GM04503 (cell line): ENCODE measurements at regions not wholly inside any gene's neighbourhood (a gene's known extent, or its start where the extent isn't known, plus 50 kb on each side); places are given as distances from the start of the nearest gene placed in this dataset.
"Not testable (repeated sequence)": the region's sequence is repeated elsewhere in the genome, so short reads cannot be mapped to it uniquely, and the experiment has no call there.

Source experiments
- DNase-seq: peaks from one replicate; pipeline ENCODE4 v3.0.0-alpha.2; 2012; ENCODE audit warnings: low read depth

- not testable (repeated sequence) for DNase-seq
These were observed 112.2 kb upstream of the CCZ1B start for GRCh38 chr7:6938284-6938683.

- DNase-seq: not testable (repeated sequence)
These were observed 113.1 kb upstream of the CCZ1B start for GRCh38 chr7:6939126-6939525.

DNA sequence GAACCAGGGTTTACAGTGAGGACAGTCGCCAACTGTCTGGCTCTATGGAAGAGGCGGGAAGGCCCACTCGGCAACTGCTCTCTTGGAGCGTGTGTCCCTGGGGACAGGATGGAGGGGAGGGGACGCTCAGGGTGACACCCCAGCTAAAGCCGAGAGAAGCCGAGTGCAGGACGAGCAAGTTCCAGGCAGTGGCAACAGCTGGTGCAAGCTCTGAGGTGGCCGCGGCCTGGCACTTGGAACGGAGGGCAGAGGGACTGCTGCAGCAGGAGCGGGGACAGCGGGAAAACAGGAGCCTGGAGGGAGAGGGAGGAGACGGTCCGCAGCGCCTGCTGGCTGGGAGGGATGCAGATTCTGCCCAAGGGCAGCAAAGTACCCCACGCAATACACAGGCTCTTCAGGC, 113.8 kb upstream of the CCZ1B start:
- DNase-seq: not testable (repeated sequence)

DNA sequence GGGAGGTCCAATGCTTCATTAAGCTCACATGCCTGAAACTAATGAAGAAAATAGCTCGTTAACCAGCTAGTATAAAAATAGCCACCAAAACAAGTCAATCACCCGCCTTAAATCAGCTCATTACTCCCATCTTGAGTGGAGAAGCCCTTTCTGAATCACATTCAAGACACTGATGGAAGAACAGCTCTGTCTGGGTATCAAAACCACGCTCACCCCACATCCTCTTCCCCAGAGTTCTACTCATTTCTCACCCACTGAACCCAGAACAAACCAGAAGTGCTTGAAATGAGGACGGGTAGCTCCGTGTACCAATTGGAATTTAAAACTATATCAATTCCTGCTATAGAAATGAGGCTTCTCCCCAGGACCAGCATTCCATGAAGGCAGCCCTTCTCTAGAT, 120.8 kb upstream of the CCZ1B start:
- DNase-seq: not testable (repeated sequence)

DNA sequence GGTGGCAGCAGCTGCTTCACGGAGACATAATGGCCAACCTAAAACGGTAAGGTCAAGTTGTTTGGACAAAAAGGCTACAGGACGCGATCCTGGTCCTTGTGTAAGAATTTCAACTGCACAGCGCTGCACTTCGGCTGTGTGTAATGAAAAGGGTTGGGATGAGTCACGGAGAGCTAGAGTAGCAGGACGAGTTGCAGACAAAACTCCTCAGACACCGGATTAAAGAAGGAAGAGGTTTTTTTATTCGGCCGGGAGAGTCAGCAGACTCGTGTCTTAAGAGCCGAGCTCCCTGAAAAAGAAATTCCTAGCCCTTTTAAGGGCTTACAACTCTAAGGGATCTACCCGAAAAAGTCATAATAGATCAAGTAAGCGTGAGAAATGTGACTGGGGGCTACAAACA, 124.2 kb upstream of the CCZ1B start:
- not testable (repeated sequence) for DNase-seq

DNA sequence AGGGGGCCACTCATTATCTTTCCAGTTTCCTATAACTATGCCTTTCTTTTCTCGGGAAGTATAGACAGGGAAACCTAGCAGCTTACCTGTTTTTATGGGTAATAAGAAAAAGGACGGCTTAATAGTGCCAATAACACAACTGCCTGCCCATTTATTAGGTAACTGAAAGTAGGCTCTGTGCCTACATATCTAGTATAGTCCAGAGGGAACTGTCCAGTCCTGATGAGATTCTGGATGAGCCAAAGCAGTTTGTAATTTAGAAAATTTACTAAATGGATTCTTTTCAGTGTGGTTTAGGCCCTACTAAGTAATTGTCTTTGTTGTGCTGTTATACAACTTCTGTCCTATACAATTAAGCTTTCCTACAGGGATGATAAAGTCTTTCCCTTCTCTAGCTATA, 125.5 kb upstream of the CCZ1B start:
- not testable (repeated sequence) for DNase-seq

DNA sequence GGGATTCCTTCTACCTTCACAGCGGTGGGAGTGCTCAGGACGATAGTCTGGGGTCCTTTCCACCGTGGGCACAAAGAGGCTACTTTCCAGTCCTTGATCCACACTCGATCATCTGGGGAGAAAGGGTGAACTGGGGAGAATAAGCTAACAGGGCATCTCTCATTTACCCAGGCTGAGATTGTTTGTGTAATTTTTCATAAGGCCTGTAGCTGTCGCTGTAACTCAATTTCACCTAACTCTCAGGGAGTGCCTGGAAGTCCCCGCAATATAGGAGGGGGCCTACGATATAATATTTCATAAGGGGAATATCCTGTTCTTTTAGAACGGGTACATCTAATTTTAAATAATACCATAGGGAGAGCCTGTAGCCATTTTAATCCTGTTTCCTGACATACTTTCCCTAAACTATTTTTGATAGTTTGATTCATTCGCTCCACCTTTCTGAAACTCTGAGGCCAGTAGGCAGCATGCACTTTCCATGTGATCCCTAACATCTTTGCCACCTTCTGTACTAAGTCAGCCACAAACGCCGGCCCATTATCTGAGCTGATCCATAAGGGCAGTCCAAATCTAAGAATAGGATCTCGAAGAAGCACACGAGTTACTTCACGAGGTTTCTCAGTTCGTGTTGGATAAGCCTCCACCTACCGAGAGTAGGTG, 127.2 kb upstream of the CCZ1B start:
- not testable (repeated sequence) for DNase-seq

GRCh38 chr7:6953798-6954181, 127.7 kb upstream of the CCZ1B start:
- DNase-seq: not testable (repeated sequence)

DNA sequence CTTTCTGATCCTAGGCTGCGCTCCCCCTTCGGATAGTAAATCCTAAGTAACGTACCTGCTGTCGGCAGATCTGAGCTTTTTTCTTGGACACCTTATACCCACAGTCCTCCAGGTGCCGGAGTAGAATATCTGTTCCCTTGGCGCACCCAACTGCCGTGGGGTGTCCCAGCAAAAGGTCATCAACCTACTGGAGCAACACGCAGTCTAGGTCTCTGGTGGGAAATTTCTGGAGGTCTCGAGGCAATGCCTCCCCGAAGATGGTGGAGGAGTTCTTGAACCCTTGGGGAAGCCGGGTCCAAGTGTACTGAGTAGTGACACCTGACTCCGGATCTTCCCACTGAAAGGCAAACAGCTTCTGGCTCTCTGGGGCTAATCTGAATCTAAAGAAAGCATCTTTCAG, 129.3 kb upstream of the CCZ1B start:
- DNase-seq: not testable (repeated sequence)

- DNase-seq: not testable (repeated sequence)
These were observed 130.0 kb upstream of the CCZ1B start for GRCh38 chr7:6955990-6956566.

DNA sequence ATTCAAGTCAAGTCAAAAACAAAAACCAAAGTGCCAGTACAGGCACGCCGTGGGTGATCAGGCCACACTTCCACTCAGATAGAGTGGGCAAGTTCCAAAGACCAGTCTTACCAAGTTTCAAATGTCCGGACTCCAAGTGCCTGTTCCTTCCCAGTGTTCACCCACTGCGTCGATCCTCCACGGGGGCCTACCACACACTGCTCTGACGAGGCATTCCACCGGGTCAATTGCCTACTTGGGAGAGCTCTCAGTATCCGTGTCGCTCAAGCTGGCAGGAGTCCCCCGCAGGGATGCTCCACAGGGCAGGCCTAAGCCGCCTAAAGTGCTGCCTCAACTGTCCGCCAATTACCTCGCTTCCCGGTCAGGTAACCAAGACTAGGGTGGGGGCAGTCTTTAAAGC, 132.3 kb upstream of the CCZ1B start:
- not testable (repeated sequence) for DNase-seq

DNA sequence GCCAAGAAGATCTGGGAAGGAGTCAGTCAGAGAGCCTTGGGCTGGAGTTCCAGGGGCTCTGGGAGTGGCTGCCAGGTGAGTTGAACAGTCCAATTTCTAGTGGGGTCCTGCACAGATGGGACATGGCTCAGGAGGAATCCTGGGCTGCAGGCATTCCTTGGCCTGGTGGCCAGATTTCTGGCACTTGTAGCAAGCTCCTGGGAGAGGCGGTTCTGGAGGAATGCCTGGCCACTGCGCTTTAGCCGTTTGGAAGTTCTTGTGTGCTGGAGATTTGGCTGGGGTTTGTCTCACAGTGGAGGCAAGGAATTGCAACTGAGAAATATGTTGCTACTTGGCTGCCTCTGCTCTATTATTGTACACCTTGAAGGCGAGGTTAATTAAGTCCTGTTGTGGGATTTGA, 133.9 kb upstream of the CCZ1B start:
- not testable (repeated sequence) for DNase-seq

DNA sequence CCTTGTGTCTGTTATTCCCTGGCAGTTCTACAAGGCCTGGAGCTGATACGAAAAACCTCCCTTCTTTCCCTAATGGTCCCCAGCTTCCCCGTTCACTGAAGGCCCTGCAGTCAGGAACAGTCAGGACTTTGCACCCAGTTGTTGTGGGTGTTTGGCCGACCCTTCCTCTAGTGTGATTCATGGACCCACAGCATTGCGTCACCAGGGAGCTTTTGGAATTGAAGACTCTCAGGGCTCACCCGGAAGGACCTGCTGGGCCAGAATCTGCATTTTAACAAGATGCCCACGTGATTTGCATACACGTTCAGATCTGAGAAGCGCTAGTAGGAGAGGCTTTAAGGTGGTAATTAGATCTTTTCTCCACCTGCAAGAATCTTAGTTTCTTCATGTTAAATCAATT, 136.8 kb upstream of the CCZ1B start:
- not testable (repeated sequence) for DNase-seq

DNA sequence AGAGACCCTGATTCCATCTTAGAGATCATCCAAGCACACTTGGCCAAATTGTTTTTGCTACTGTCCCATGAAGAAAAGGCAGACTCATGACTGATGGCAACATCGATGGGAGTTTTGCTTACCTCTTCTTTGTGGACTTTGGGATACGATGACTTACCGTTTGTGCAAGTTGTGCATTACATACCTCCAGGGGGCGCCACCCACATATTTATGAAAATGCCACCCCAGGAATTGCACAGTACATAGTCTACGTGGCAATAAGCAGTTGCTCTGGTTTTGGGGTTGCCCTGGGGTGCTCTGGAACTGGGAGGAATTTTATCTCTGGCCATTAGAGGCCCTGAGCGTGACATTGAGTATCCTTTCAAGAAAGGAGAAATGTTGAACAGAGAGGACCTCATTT, 139.0 kb upstream of the CCZ1B start:
- not testable (repeated sequence) for DNase-seq

DNA sequence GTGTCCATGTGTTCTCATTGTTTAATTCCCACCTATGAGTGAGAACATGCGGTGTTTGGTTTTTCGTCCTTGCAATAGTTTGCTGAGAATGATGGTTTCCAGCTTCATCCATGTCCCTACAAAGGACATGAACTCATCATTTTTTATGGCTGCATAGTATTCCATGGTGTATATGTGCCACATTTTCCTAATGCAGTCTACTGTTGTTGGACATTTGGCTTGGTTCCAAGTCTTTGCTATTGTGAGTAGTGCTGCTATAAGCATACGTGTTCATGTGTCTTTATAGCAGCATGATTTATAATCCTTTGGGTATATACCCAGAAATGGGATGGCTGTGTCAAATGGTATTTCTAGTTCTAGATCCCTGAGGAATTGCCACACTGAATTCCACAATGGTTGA, 144.1 kb upstream of the CCZ1B start:
- DNase-seq: not testable (repeated sequence)

GRCh38 chr7:6974876-6975275, 148.8 kb upstream of the CCZ1B start:
- DNase-seq: not testable (repeated sequence)

DNA sequence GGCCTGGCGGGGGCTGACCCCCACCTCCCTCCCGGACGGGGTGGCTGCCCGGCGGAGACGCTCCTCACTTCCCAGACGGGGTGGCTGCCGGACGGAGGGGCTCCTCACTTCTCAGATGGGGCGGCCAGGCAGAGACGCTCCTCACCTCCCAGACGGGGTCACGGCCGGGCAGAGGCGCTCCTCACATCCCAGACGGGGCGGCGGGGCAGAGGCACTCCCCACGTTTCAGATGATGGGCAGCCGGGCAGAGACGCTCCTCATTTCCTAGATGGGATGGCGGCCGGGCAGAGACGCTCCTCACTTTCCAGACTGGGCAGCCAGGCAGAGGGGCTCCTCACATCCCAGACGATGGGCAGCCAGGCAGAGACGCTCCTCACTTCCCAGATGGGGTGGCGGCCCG, 149.3 kb upstream of the CCZ1B start:
- not testable (repeated sequence) for DNase-seq

GRCh38 chr7:6977368-6977767, 151.3 kb upstream of the CCZ1B start:
- DNase-seq: not testable (repeated sequence)

- DNase-seq: not testable (repeated sequence)
These were observed 152.3 kb upstream of the CCZ1B start for GRCh38 chr7:6978326-6978725.

GRCh38 chr7:6979456-6979855, 153.4 kb upstream of the CCZ1B start:
- DNase-seq: not testable (repeated sequence)

GRCh38 chr7:6982375-6982774, 156.3 kb upstream of the CCZ1B start:
- DNase-seq: not testable (repeated sequence)

DNA sequence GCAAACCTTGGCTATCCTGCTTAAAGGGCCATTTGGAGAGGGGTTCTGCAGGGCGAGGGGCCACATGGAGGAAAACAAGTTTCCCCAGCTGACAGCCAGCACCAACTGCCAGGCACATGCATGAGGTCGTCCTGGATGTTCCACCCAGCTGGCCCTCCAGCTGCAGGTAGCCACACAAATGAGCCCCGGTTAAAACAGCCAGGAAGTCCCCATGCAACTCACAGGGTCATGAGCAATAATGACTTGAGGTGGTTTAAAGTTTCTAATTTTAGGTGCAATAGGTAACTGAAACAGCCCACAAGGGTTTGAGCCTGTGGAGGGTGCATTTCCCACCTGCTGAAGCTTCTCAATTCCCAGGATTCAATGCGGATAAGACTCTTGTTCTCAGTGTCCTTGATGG, 160.8 kb upstream of the CCZ1B start:
- not testable (repeated sequence) for DNase-seq

DNA sequence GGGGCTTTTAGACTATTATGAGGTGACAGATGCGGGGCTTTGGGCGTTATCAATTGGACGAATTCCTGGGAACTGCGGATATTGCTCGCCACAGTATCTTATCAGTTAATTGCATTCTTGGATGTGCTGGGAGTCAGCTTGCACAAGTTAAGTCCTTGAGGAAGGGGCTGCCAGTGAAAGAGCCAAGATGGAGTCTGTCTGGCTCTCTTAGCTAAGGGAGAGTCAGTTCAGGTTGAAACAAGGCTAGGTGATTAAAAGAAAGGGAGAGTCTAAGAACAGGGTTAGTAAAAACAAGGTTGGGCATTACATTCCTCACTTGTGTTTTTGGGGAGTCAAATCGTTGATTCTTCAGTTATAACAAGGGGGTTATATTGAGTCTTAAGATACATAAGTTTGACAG, 162.5 kb upstream of the CCZ1B start:
- not testable (repeated sequence) for DNase-seq

- DNase-seq: not testable (repeated sequence)
These were observed 163.9 kb upstream of the CCZ1B start for GRCh38 chr7:6989968-6990367.
